ENCODE measurements at regions not wholly inside any gene's neighbourhood (a gene's known extent, or its start where the extent isn't known, plus 50 kb on each side); places are given as distances from the start of the nearest gene placed in this dataset.
"Not testable (repeated sequence)": the region's sequence is repeated elsewhere in the genome, so short reads cannot be mapped to it uniquely, and the experiment has no call there.

GRCh38 chr10:91745090-91745831, 53.0 kb upstream of the TNKS2 start:
- peak in 2 of 4 donors; percentile 9 to 12 for DNase-seq (ENCODE audit: low read depth in 4 of 4, low spot score in 3 of 4)

- no peak for DNase-seq (ENCODE audit: low read depth in 4 of 4, low spot score in 3 of 4)
These were observed 54.8 kb upstream of the TNKS2 start for GRCh38 chr10:91743465-91743864.

GRCh38 chr10:91742229-91742628, 56.0 kb upstream of the TNKS2 start:
- no peak for DNase-seq (ENCODE audit: low read depth in 4 of 4, low spot score in 3 of 4)

- DNase-seq (ENCODE audit: low read depth in 4 of 4, low spot score in 3 of 4) = no peak
These were observed 56.9 kb upstream of the TNKS2 start for GRCh38 chr10:91741356-91741755.

GRCh38 chr10:91740353-91740924, 57.8 kb upstream of the TNKS2 start:
- DNase-seq (ENCODE audit: low read depth in 4 of 4, low spot score in 3 of 4) = no peak

- not testable (repeated sequence) for DNase-seq (ENCODE audit: low read depth in 4 of 4, low spot score in 3 of 4)
These were observed 66.0 kb upstream of the TNKS2 start for GRCh38 chr10:91732265-91732664.

GRCh38 chr10:91729339-91729738, 68.9 kb upstream of the TNKS2 start:
- DNase-seq (ENCODE audit: low read depth in 4 of 4, low spot score in 3 of 4) = not testable (repeated sequence)

GRCh38 chr10:91726355-91726754, 71.9 kb upstream of the TNKS2 start:
- no peak for DNase-seq (ENCODE audit: low read depth in 4 of 4, low spot score in 3 of 4)

GRCh38 chr10:91724933-91725332, 73.3 kb upstream of the TNKS2 start:
- DNase-seq (ENCODE audit: low read depth in 4 of 4, low spot score in 3 of 4) = no peak

- no peak for DNase-seq (ENCODE audit: low read depth in 4 of 4, low spot score in 3 of 4)
These were observed 80.7 kb upstream of the PPP1R3C start for GRCh38 chr10:91713461-91714072.

GRCh38 chr10:91711885-91712680, 79.2 kb upstream of the PPP1R3C start:
- DNase-seq (ENCODE audit: low read depth in 4 of 4, low spot score in 3 of 4) = no peak

- no peak for DNase-seq (ENCODE audit: low read depth in 4 of 4, low spot score in 3 of 4)
These were observed 76.5 kb upstream of the PPP1R3C start for GRCh38 chr10:91709394-91709798.

- peak in 1 of 4 donors; percentile 19 for DNase-seq (ENCODE audit: low read depth in 4 of 4, low spot score in 3 of 4)
These were observed 75.4 kb upstream of the PPP1R3C start for GRCh38 chr10:91708174-91708861.

- DNase-seq (ENCODE audit: low read depth in 4 of 4, low spot score in 3 of 4) = no peak
These were observed 74.4 kb upstream of the PPP1R3C start for GRCh38 chr10:91707236-91707635.

- no peak for DNase-seq (ENCODE audit: low read depth in 4 of 4, low spot score in 3 of 4)
These were observed 73.2 kb upstream of the PPP1R3C start for GRCh38 chr10:91705948-91706670.

- no peak for DNase-seq (ENCODE audit: low read depth in 4 of 4, low spot score in 3 of 4)
These were observed 69.7 kb upstream of the PPP1R3C start for GRCh38 chr10:91702620-91703019.

GRCh38 chr10:91700788-91701444, 68.0 kb upstream of the PPP1R3C start:
- no peak for DNase-seq (ENCODE audit: low read depth in 4 of 4, low spot score in 3 of 4)

- no peak for DNase-seq (ENCODE audit: low read depth in 4 of 4, low spot score in 3 of 4)
These were observed 67.4 kb upstream of the PPP1R3C start for GRCh38 chr10:91700273-91700672.

GRCh38 chr10:91698258-91698657, 65.4 kb upstream of the PPP1R3C start:
- no peak for DNase-seq (ENCODE audit: low read depth in 4 of 4, low spot score in 3 of 4)

Measured in right renal pelvis (tissue), 4 donors.